Glomerular endothelial cell (primary cell): ENCODE measurements at regions not wholly inside any gene's neighbourhood (a gene's known extent, or its start where the extent isn't known, plus 50 kb on each side); places are given as distances from the start of the nearest gene placed in this dataset.

ENCODE experiments used
- DNase-seq: peaks from one replicate; pipeline ENCODE4 v3.0.0-alpha.2; 2011; ENCODE audit warnings: low read depth, low spot score; ENCODE audit errors: extremely low read depth

GRCh38 chr2:12047761-12048160 lies 301.3 kb downstream of the LPIN1 start:
- DNase-seq, result no peak

DNA sequence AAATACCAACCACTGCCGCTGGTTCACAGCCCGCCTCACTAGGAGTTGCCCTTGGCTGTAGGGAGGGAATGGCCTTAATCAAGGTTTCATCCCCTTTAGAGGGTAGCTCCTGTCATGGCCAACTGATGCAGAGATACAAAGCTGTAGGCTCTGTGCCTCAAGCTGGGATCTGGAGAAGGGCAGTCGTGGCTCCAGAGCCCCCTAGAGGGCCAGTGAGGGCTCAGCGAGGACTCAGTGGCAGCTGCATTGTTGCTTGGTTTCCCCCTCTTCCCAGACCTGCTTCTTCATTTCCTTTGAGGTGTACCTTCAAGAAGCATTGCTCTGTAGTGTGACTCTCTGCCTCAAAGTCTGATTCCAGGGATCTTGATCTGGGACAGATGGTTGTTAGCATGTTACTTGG lies 302.1 kb downstream of the LPIN1 start:
- no peak for DNase-seq

GRCh38 chr2:12050396-12050795 lies 304.0 kb downstream of the LPIN1 start:
- DNase-seq, result no peak

- DNase-seq, result no peak
Observed at GRCh38 chr2:12051831-12052230, 305.4 kb downstream of the LPIN1 start.

- no peak for DNase-seq
Observed at GRCh38 chr2:12052796-12053195, 306.4 kb downstream of the LPIN1 start.

GRCh38 chr2:12054956-12055618 lies 308.7 kb downstream of the LPIN1 start:
- DNase-seq, result no peak

DNA sequence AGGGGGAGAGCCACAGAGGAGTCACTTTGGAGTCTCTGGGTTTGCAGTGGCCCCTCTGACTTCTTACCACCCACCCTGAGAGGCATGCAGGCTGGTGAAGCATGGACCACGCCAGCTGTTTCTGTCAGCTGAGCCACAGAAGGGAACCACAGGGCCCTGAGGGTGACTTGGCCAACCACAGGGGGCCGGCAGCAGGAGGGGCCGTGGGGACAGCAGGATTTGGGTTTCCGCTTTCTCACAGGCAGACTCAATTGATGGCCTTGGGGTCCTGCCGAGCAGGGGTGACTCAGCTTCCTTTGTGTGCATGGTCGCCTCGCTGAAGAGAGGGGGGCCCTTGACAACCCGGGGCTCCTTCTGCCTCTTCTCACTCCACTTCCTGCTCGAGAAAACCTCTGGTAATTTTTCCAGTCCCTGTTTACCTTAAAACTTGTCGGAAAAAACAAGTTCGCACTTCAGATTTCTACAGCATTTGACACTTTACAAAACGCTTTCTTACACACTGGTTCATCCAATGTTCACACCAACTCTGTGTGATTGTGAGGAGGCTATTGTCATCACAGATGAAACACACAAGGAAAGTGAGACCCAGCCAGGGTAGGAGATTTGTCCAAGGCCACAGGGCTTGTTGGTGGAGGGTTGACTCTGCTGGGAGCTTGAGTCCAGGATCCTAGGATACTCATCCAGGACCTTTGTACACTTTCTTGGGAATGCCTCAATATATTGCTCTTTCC lies 311.2 kb downstream of the LPIN1 start:
- DNase-seq, result no peak

- DNase-seq, result no peak
Observed at GRCh38 chr2:12059616-12060441, 313.4 kb downstream of the LPIN1 start.

DNA sequence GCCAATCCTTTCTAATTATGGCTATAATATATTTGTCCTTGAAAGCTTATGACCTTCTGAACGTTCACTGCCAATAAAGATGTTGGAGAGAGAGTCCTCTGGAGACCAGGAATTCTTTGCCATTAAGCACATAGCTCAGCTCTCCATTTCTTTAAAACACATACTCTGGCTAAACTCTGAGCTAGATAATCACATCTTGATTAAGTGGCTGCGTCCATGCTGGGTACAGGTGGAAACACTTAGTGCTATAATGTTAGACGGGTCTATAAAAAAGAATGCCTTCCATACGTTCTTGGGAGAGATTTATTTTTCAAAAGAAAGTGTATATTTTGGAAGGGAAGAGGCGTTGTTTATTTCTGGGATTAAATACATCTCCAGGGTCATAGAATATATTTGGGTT lies 314.5 kb downstream of the LPIN1 start:
- no peak for DNase-seq

- no peak for DNase-seq
Observed at GRCh38 chr2:12061286-12062052, 315.0 kb downstream of the LPIN1 start.

DNA sequence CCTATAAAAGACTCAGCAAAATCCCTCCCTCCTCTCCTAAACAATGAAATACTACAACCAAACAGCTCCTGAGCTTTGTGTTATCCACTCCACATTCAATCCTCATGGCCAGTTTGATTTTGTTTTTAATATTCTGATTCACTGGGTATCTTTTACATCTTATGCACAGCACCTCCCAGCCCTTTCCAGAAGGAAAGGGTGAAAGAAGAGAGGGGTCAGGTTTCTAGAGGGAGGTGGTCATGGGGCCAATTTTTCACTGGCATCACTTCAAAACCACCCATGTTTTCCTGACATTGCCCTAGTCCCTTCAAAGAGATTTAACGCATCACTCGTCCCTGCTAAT lies 315.6 kb downstream of the LPIN1 start:
- no peak for DNase-seq

GRCh38 chr2:12063210-12063609 lies 316.8 kb downstream of the LPIN1 start:
- DNase-seq, result no peak

- no peak for DNase-seq
Observed at GRCh38 chr2:12064153-12064552, 317.7 kb downstream of the LPIN1 start.

- DNase-seq, result no peak
Observed at GRCh38 chr2:12066116-12066515, 319.7 kb downstream of the LPIN1 start.

DNA sequence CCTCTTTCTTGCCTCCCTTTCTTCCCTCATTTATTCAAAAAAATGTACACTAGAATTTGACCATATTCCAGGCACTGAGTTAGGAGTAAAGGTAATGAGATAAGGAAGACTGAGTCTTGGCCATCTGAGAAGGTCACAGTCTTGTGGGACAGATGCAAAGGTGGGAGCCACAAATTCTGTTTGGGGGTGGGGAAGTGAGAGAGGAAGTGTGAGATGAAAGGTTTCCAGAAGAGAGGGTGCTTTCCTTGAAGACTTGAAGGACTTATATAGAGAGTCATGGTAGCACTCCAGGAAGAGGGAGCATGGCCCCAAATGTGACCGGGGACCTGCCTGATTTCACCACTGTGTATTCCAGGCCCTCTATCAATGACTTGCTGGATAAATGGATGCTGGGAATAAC lies 320.6 kb downstream of the LPIN1 start:
- no peak for DNase-seq

GRCh38 chr2:12068796-12069538 lies 322.5 kb downstream of the LPIN1 start:
- no peak for DNase-seq

- no peak for DNase-seq
Observed at GRCh38 chr2:12070153-12070552, 323.7 kb downstream of the LPIN1 start.

- no peak for DNase-seq
Observed at GRCh38 chr2:12070581-12070980, 324.1 kb downstream of the LPIN1 start.

GRCh38 chr2:12071318-12071717 lies 324.9 kb downstream of the LPIN1 start:
- no peak for DNase-seq

- no peak for DNase-seq
Observed at GRCh38 chr2:12073217-12073852, 326.9 kb downstream of the LPIN1 start.
